GM18951 (cell line): ENCODE measurements at regions not wholly inside any gene's neighbourhood (a gene's known extent, or its start where the extent isn't known, plus 50 kb on each side); places are given as distances from the start of the nearest gene placed in this dataset.

Experiments
- POLR2A ChIP-seq: IDR thresholded peaks from 4 replicates; pipeline ENCODE4 v1.6.1; 2011; ENCODE audit warnings: mild to moderate bottlenecking; ENCODE audit not compliant: insufficient read length, insufficient read depth; ENCODE audit errors: extremely low read depth
- in situ Hi-C: fragments of 300-500 bp; cut with MboI; formaldehyde crosslinking; loops from one replicate; pipeline ENCODE4 v1.12.0; 2022; ENCODE audit warnings: low sequenced_read_pairs, mixed read lengths, inconsistent platforms; ENCODE audit not compliant: unreplicated experiment

GRCh38 chr9:90014421-90014820 is 409.6 kb downstream of the GADD45G start:
- in situ Hi-C loops: no loop called here
- no peak for TF ChIP-seq POLR2A

- no peak for TF ChIP-seq POLR2A
- in situ Hi-C loops: no loop called here
These were observed 411.5 kb downstream of the GADD45G start for GRCh38 chr9:90016272-90016671.

- TF ChIP-seq POLR2A: no peak
- in situ Hi-C loops: no loop called here
These were observed 412.9 kb downstream of the GADD45G start for GRCh38 chr9:90017679-90018078.

GRCh38 chr9:90018688-90019087 is 413.9 kb downstream of the GADD45G start:
- in situ Hi-C loops: no loop called here
- no peak for TF ChIP-seq POLR2A

GRCh38 chr9:90019626-90020025 is 414.8 kb downstream of the GADD45G start:
- in situ Hi-C loops: no loop called here
- no peak for TF ChIP-seq POLR2A

- in situ Hi-C loops: no loop called here
- TF ChIP-seq POLR2A: no peak
These were observed 415.6 kb downstream of the GADD45G start for GRCh38 chr9:90020276-90020871.

- in situ Hi-C loops: no loop called here
- no peak for TF ChIP-seq POLR2A
These were observed 416.5 kb downstream of the GADD45G start for GRCh38 chr9:90021216-90021906.

- TF ChIP-seq POLR2A: no peak
These were observed 417.7 kb downstream of the GADD45G start for GRCh38 chr9:90022474-90022873.

GRCh38 chr9:90023861-90024260 is 419.0 kb downstream of the GADD45G start:
- no peak for TF ChIP-seq POLR2A

More at GRCh38 chr9:90022474-90022873, 417.7 kb downstream of the GADD45G start:
- in situ Hi-C loops: no loop called here

GRCh38 chr9:90024409-90024808 is 419.6 kb downstream of the GADD45G start:
- no peak for TF ChIP-seq POLR2A
- in situ Hi-C loops: no loop called here

More at GRCh38 chr9:90023861-90024260, 419.0 kb downstream of the GADD45G start:
- in situ Hi-C loops: no loop called here

- TF ChIP-seq POLR2A: no peak
- in situ Hi-C loops: no loop called here
These were observed 420.0 kb downstream of the GADD45G start for GRCh38 chr9:90024823-90025222.

- no peak for TF ChIP-seq POLR2A
- in situ Hi-C loops: no loop called here
These were observed 421.0 kb downstream of the GADD45G start for GRCh38 chr9:90025816-90026215.

- TF ChIP-seq POLR2A: no peak
- in situ Hi-C loops: no loop called here
These were observed 422.5 kb downstream of the GADD45G start for GRCh38 chr9:90027296-90027790.

- no peak for TF ChIP-seq POLR2A
- in situ Hi-C loops: no loop called here
These were observed 424.6 kb downstream of the GADD45G start for GRCh38 chr9:90029386-90029785.

- in situ Hi-C loops: no loop called here
- no peak for TF ChIP-seq POLR2A
These were observed 425.2 kb downstream of the GADD45G start for GRCh38 chr9:90029996-90030395.
